WTC11 (cell line): ENCODE measurements at regions not wholly inside any gene's neighbourhood (a gene's known extent, or its start where the extent isn't known, plus 50 kb on each side); places are given as distances from the start of the nearest gene placed in this dataset.

ENCODE experiments used
- ATF2 ChIP-seq: sonication (generic); formaldehyde crosslinking; IDR thresholded peaks from 2 replicates; pipeline ENCODE4 v1.8.1; 2022; ENCODE audit warnings: low read depth, missing genetic modification reagents, borderline replicate concordance
- ATF3 ChIP-seq: sonication (generic); formaldehyde crosslinking; conservative IDR thresholded peaks from 2 replicates; pipeline ENCODE4 v1.8.1; 2022; ENCODE audit warnings: mild to moderate bottlenecking, missing genetic modification reagents
- CDX4 ChIP-seq: fragments of 250-450 bp; sonication (Bioruptor Pico); IDR thresholded peaks from 2 replicates; pipeline ENCODE4 v1.9.0; 2021; ENCODE audit warnings: moderate library complexity, mild to moderate bottlenecking, inconsistent platforms, borderline replicate concordance
- CREB1 ChIP-seq: sonication (generic); formaldehyde crosslinking; IDR thresholded peaks from 2 replicates; pipeline ENCODE4 v1.8.0; 2023; ENCODE audit warnings: mild to moderate bottlenecking, missing genetic modification reagents
- CTCF ChIP-seq: fragments of 200-600 bp; IDR thresholded peaks from 2 replicates; pipeline ENCODE4 v1.8.0; 2022; ENCODE audit warnings: antibody characterized with exemption
- E2F4 ChIP-seq: sonication (generic); formaldehyde crosslinking; IDR thresholded peaks from 2 replicates; pipeline ENCODE4 v1.8.1; 2022; ENCODE audit warnings: low read depth, mild to moderate bottlenecking, moderate library complexity, missing genetic modification reagents, borderline replicate concordance
- MAX ChIP-seq: sonication (generic); formaldehyde crosslinking; IDR thresholded peaks from 2 replicates; pipeline ENCODE4 v1.8.0; 2022; ENCODE audit warnings: mild to moderate bottlenecking, missing genetic modification reagents
- NR2C2 ChIP-seq: sonication (generic); formaldehyde crosslinking; IDR thresholded peaks from 2 replicates; pipeline ENCODE4 v1.8.0; 2022; ENCODE audit warnings: mild to moderate bottlenecking, missing genetic modification reagents
- SMAD4 ChIP-seq: sonication (generic); formaldehyde crosslinking; IDR thresholded peaks from 2 replicates; pipeline ENCODE4 v1.8.0; 2022; ENCODE audit warnings: mild to moderate bottlenecking, missing genetic modification reagents
- SP1 ChIP-seq: sonication (generic); formaldehyde crosslinking; conservative IDR thresholded peaks from 2 replicates; pipeline ENCODE4 v1.8.1; 2022; ENCODE audit warnings: missing genetic modification reagents
- TP53 ChIP-seq: sonication (generic); formaldehyde crosslinking; IDR thresholded peaks from 2 replicates; pipeline ENCODE4 v1.8.1; 2023; ENCODE audit warnings: mild to moderate bottlenecking, missing genetic modification reagents
- USF2 ChIP-seq: sonication (generic); formaldehyde crosslinking; IDR thresholded peaks from 2 replicates; pipeline ENCODE4 v1.8.1; 2023; ENCODE audit warnings: mild to moderate bottlenecking, missing genetic modification reagents, moderate library complexity

GRCh38 chr4:132823419-132823818 lies 325.7 kb upstream of the PCDH10 start:
- TF ChIP-seq CDX4 (CRISPR knock-in tag) = no peak
- TF ChIP-seq MAX (CRISPR knock-in tag) = no peak
- TF ChIP-seq CTCF = no peak
- no peak for TF ChIP-seq TP53
- no peak for TF ChIP-seq ATF2 (CRISPR knock-in tag)
- no peak for TF ChIP-seq SMAD4 (CRISPR knock-in tag)
- TF ChIP-seq E2F4 = no peak
- no peak for TF ChIP-seq NR2C2 (CRISPR knock-in tag)
- TF ChIP-seq CREB1 (CRISPR knock-in tag) = no peak
- no peak for TF ChIP-seq USF2 (CRISPR knock-in tag)
- TF ChIP-seq SP1 (CRISPR knock-in tag) = no peak
- no peak for TF ChIP-seq ATF3 (CRISPR knock-in tag)
